GM19023 (cell line): ENCODE measurements at regions not wholly inside any gene's neighbourhood (a gene's known extent, or its start where the extent isn't known, plus 50 kb on each side); places are given as distances from the start of the nearest gene placed in this dataset.

Source experiments
- ATAC-seq: cut with Tn5 transposase; IDR thresholded peaks from one replicate; pipeline ENCODE4 v1.9.1; 2021; ENCODE audit warnings: mild to moderate bottlenecking, moderate library complexity; ENCODE audit not compliant: unreplicated experiment

DNA sequence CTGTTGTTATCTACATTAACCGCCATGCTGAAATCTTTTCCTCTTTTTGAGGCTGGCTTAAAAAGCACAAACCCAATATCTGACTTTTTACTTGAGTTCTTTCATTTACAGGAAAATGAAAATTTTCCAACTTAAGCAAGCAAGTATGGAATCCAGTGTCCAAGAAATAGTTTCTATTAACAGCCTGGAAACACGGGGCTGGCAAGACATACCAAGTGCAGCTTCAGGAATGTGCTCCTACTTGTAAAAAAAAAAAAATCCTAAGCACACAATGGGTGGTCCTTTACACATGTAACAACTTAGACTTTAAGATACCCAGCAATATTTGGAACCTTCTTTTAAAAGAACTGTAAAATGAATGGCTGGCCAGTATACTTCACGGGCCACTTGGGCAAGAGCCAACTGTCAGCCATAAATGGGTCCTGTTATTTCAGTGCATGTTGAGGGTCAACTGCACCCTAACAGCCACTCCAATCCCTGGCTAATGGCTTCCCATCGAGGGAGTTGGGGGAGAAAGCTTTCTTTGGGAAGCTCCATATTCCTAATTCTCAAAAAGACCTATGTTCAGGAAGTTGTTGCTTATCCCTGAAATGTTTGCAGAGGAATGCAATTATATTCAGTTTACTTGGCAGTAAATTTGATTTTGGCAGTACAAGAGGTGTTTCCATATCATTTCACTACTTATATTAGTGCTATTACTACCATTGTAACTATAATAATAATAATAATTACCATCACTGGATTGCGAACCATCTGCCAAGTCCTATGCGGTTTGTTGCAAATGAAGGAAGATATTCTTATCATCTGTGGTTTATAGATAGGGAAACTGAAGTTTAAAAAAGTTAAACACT is 236.4 kb upstream of the TMEM72 start:
- ATAC-seq = no peak

DNA sequence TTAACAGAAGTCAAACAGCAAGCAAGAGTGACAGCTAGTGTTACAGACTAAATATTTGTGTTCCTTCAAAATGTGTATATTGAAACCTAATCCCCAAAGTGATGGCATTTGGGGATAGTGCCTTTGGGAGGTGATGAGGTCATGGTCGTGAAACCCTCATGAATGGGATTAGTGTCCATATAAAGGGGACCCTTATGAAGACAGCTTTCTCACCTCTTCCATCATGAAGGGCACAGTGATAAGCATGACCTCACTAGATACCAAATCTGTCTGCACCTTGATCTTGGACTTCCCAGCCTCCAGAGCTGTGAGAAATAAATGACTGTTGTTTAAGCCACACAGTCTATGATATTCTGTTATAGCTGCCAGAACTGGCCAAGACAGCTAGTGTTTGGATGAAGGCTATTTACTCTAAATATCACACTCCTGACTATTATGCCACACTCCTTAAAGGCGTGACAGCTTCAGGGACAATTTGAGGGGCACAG is 235.7 kb upstream of the TMEM72 start:
- ATAC-seq = no peak

DNA sequence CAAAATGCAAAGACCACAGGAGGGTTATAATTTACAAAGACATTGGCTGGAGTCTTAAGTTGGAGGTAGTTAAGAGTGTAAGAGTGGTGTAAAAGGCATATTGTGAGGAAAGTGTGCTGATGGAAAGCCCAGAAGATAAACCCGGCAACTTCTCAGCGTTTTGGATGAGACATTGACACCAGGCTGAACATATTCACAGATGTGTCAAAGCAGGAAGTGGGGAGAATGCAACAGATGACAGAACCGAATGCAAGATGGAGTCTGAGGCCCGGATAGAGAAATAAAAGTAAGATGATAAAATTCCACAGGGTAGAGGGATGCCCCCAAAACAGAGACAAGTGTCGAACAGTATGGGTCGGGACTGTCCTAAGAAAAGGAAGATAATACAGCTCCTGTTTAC is 230.4 kb upstream of the TMEM72 start:
- ATAC-seq = no peak

DNA sequence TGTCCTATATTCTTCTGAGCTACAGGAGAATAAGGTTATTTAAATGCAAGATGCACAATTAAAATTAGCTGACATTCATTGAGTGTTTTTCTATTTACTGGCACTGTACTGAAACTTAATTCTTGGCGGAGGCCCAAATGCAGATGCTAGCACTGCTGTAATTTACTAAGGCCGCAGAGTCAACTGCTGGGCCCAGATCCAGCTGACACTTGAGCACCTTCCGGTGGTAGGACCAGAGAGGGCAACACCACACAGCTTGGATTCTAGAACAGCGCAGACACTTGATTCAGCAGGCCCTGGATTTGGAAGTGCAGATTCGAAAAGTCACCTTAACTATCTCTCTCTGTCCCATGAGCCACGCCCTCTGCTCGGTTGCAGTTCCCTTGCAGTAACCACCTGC is 228.6 kb upstream of the TMEM72 start:
- ATAC-seq = no peak

DNA sequence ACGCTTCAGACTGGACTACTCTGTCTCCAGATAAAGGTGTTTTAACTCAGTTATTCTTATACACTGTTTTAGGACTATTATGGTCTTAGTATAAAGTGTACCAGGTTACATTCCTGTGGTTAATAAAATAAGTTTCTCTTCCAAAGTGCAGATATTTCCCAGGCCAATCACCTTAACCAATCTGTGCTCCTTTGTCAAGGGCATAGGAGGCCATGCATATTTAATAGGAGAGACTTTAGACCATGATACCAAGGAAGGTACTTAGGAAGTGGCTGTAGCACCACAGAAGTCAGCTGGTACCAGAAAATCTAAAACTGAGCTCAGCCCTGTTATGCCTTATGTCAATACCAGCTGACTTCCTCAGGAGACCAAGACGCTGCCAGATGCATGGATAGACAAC is 226.5 kb upstream of the TMEM72 start:
- ATAC-seq = no peak

DNA sequence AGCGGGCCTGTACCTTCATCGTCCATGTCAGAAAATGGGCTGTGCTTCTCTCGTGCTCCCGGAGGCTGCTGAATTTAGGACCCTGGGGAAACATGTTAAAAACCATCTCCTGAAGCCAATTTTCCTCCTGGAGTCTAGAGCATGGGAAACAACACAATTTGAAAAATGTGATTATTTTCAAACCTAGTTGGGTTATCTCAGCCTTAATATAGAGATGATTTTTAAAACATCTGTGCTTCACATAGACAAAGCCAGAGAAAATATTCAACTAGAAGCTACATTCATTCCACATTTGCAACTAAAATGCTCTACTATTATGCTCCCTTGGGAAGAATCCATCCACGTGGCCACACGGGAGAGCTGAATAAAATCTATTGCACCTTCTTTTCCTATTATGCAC is 225.9 kb upstream of the TMEM72 start:
- no peak for ATAC-seq

DNA sequence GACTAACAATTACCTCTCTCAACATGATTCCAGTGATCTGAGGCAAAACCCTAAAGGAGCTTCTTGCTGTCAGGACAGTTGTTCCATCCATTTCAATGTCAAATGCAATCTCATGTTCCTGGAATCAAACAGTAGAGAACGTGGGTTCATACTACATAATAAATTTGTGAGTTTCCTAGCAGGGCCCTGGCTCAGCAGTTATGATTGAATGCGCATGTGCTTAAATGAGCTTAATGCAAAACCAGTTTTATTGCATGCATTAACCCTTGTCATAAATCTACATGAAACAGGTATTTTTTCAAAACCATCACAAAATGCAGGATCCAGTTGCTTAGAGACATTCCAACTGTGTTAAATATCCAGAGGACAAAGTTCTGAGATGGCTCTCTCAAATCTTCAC is 225.4 kb upstream of the TMEM72 start:
- no peak for ATAC-seq

DNA sequence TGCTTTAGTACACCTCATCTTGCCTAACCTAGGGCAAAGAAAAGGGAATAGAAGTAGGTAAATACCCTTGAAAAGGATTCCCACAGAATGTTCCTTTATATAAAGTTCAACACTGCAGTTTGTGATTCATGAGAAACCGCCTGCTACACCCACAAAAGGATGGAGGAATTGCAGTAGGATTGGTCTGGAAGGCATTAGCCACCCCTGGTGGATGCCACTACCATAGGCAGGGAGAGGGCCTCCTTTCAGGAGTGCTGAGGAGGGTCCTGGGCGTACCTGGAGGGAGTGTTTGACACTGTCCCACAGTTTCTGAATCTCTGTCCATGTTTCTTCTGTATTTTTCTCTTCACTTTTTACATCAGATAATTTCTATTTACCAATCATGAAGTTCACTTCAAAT is 221.8 kb upstream of the TMEM72 start:
- ATAC-seq = no peak

DNA sequence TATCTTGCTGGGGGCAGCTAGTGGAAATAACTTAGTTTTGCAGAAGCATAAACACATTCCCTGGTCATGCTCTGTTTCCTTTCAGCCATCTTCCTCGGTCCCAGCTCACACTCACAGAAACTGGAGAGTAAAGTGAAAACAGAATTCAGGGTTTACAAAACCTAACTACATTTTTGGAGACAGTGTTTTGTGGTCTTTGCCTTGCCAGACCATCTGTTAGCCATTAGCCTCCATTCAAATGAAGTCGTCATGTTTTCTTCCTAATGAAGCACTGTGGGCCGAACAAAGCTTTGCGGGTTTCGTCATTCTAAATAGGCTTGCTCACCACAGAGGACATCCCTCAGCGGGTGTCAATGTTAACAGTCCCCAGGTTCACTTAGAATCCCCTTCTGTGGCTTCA is 214.6 kb upstream of the TMEM72 start:
- no peak for ATAC-seq

DNA sequence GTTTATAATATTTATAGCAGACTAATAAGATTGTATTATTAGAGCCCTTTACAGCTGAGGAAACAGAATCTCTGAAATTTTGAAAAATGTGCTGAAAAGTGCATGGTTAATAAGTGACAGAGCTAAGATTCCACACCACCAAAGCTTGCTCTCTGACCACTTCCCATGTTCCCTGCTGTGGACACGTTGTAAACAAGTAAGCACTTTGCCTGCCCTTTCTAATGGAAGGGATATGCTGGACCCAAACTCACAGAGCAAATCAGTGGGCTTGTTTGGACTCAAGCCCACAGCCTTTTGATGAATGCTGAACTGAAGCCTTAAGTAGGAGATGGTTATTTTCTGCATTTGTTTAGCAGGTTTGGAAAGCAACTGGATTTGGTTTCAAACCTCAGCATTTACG is 214.0 kb upstream of the TMEM72 start:
- no peak for ATAC-seq

DNA sequence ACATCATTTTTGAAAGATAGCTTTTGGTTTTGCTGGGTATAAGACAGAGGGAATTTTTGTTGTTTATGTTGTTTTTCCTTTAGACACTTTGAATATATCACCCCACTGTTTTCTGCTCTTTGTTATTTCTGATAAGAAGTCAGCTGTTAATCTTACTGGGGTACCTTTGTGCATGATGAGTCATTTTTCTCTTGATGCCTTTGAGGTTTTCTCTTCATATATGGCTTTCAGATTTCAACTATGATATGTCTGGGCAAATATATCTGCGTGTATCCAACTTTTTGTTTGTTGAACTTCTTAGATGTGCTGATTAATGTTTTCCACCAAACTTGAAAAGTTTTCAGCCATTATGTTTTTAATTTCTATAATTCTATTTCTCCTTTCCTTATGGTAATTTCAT is 208.6 kb upstream of the TMEM72 start:
- no peak for ATAC-seq

DNA sequence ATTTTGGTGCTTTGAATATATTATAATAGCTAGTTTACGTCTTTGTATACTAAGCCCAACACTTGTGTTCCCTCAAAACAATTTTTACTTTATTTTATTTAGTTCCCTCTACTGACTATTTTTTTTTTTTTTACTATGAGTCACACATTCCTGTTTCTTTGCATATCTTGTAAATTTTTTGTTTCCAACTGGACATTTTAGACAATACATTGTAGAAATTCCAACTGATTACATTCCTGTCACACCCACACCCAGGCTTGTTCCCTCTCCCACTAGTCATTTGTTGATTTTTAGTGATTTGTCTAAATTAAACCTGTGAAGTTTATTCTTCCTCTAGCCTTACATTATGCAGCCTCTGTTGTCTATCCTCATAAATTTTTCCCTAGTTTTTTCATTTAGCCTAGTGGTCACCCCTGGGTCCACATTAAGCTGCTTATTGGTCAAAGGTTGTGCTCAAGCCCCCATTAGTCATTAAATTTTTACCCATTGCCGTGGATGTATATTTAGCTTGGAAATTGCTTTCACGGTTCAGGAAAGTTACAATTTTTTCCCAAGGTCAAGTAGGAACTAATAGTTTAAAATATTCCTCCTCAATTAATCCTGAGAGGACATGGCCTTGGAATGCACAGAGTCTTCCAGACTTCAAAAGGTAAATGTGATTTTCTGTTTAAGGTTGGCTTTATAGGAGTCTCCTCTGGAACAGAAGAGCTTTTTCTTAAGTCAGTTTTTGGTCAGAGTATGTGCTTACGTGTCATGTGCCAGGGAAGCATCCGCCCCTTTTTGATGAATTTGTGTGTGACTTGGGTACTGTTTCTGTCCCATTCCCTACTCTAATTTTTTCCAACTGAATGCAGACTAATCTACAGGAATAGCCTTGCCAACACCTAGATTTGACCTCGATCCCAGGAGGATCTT is 207.6 kb upstream of the TMEM72 start:
- ATAC-seq = no peak

DNA sequence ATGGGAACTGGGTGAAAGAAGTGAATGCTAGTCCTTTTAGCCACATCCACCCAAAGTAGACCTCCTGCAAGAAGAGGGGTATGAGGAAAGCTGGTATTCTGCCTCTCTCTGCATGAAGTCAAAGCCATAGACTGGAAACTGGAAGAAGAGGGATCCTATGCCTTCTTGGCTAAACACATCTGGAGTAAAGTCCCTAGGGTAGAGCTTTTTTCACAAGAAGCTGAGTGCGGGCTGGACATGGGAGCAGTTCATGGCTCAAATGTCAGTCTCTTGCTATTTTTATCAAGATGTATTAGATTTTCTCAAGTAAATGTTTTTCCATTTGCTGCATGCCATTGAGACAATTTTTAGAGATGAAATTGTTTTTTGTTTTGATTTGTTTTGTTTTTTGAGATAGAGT is 206.5 kb upstream of the TMEM72 start:
- ATAC-seq = no peak

DNA sequence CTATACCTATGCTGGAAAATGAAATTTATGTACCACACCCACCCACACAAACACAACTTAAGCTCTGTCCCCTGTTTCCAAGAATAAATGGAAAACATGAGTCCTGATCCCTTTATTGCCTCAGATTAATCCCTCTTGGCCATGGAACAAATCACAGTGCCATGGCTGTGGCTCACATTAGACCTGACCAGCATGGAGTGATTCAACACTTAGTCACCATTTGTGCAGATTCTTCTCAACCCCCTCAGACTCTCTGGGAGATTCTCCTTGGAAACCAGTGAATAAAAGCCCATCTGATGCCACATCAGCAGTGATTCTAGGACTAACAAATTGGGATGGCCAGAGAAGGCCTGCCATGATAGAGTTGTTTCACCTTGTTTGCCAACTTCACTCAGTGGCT is 204.4 kb upstream of the TMEM72 start:
- no peak for ATAC-seq

DNA sequence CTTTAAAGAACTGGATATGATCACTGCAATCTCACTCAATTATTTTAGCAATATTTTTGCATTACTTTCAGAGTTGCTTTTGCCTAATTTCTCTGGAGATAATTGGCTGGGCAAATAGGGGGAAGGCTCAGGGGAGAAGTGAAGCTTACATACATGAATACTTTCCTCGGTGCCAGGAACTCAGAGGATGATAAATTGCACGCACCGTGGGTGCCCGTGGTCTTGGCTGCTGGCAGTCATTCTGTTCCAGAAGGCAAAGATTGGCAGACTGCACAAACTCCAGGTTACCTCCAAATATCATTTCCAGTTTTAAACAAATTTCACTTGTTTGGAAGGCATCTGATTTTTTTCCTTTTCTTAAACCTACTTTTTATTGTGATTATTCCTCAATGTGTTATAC is 197.8 kb upstream of the TMEM72 start:
- ATAC-seq = no peak

DNA sequence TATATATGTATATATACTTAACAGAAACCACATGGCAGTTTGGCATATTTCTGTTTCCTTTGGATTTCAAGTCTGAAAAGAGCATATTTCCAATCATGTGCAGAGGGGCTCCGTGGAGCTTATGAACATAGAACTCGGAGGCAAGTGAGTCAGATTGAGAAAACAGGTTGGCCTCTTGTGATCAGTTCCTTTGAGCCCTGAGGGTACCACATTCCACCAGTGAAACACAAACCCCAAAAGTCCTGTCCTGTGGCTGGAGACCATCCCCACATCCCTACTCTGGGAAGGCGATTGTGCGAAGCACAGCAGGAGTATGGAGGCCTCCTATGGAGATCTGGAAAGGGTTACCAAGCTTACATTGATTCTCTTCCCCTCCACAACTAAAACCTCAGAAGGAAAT is 196.7 kb upstream of the TMEM72 start:
- ATAC-seq = no peak

DNA sequence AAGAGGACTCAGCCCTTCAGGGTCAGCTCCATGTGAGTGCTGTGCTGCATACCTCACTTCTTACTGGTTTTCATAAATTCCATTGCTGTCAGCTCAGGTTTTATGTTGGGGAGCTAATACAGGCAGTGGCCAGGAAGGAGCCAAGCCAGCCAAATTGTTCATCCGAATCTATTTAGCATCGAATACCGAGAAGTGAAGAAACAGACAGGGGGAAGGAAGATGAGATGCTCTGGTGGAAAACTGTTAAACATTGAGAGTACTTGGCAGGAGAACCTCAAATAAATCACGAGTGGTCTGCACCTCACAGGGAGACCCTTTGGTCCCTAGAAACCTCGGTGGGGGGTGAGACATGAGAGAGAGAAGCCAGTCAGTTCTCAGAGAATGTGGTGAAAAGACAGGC is 196.0 kb upstream of the TMEM72 start:
- no peak for ATAC-seq

DNA sequence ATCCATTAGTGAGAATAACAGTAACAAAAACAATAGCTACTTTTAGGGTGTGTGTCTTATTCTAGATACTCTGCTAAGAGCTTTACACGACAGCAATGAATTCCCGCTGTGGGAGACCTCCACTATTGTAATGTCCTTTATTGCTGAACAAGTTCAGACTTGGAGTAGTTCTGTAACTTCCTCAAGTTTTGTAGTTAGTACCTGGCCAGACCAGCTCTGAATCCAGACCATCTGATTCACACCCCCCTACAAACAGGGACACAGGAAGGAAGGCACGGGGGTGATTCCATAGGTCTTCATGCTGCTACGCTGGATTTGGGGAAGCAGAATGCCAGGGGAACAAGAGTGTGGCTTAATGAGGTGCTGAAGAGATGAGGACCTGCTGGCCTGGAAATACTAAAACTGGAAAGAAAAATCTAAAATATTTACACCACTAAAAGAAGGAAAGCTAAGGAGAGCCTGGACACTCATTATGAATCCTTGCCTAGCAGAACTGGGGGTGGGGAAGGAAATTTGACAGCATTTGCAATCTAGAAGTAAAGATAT is 194.6 kb upstream of the TMEM72 start:
- ATAC-seq = no peak

DNA sequence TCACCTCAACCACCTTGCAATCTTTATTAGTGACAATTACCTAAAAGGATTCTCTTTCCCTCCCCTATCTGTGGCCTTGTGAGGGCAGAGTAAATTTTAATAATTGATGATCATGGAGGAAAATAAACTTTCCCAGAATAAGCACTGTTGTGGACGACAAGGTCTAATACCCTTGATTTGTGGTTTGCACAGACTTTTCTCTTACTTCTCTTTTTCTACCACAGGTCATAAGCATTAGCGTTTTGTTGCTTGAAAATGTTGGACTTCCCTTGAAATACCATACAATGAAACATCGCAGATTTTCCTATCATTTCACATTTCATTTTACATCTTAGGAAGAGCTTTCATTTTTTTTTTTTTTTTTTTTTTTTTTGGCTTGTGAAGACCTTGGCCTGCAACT is 188.1 kb upstream of the TMEM72 start:
- ATAC-seq = no peak

DNA sequence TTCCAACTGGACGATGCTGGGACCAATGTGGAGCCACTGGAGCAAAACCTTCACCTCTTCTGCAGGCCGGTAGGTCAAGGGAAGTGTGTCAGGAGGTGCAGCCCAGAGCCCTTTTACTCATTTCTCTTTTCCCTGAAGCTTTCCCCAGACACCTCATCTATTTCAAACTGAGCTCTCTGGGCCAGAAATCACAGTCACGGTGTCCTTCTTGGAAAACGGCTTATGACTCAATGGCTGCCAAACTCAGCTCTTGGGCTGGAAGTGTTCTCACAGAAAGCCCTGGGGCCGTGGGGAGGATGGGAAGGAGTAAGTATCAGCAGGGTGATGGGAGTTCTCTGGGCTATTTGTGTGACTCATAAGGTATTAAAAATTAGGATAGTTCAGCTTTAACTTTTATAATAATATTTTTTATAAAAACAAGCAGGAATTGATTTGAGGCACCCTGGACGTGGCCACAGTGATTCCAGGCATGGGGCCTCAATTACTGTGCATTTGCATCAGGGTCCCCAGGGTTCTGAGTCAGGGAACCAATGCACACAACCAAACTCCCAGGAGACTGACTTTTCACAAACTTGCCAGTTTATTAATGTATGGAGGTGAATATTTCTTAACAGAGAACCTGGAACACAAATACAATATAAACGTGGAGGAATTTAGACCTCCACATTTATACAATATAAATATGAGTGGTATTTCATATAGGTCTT is 187.4 kb upstream of the TMEM72 start:
- no peak for ATAC-seq
